ENCODE measurements at regions not wholly inside any gene's neighbourhood (a gene's known extent, or its start where the extent isn't known, plus 50 kb on each side); places are given as distances from the start of the nearest gene placed in this dataset.

DNA sequence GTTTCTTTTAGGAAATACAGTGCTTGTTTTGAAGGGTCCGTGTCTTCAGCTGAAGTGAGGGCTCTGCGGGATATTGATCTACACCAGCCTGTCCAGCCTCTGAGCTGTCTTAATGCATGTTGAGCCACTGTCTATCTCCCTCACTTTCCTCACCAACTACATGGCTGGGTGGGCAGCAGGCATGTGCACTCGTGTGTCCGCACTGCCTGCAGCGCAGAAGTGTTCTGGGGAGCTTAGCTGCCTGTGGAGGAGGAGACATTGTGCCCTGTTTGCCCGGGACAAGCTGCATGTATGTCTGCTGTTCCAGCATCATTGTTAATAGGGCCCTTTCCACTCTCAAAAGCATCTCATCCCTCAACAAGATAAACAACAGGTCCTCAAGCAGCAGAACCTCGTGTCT lies 133.1 kb upstream of the EEPD1 start:
- no peak for DNase-seq (ENCODE audit: low read depth)
- TF ChIP-seq CTCF (IDR thresholded peaks at IDR 0.05; ENCODE audit: low read depth, low read length, missing control alignments), result no peak
- in situ Hi-C loops (cut with HindIII; ENCODE audit: low sequenced_read_pairs), result no loop called here
- no peak overlapping the region for H3K4me3 ChIP-seq (ENCODE audit: low read depth, low read length)

DNA sequence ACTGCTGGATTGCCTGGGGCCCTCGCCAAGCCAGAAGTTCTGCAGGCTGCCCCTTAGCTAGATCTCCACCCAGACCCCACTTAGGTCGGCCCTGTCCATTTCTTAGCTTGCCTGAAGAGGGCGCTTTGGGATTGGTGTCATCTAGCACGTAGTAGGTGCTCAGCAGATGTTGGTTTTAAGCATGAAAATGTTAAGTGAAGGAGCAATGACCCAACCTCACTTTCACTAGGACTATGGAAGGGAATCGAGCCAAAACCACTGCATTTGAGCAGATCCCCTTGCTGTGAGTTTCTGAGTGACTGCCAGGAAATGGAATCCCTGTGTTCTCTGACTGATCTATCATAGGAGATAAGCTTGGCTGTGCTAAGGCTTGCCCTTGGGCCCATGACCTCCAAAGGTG lies 131.7 kb upstream of the EEPD1 start:
- peak; percentile 48 for TF ChIP-seq CTCF (IDR thresholded peaks at IDR 0.05; ENCODE audit: low read depth, low read length, missing control alignments)
- H3K4me3 ChIP-seq (ENCODE audit: low read depth, low read length), result no peak overlapping the region
- in situ Hi-C loops (cut with HindIII; ENCODE audit: low sequenced_read_pairs), result no loop called here
- DNase-seq (ENCODE audit: low read depth), result peak; percentile 15

DNA sequence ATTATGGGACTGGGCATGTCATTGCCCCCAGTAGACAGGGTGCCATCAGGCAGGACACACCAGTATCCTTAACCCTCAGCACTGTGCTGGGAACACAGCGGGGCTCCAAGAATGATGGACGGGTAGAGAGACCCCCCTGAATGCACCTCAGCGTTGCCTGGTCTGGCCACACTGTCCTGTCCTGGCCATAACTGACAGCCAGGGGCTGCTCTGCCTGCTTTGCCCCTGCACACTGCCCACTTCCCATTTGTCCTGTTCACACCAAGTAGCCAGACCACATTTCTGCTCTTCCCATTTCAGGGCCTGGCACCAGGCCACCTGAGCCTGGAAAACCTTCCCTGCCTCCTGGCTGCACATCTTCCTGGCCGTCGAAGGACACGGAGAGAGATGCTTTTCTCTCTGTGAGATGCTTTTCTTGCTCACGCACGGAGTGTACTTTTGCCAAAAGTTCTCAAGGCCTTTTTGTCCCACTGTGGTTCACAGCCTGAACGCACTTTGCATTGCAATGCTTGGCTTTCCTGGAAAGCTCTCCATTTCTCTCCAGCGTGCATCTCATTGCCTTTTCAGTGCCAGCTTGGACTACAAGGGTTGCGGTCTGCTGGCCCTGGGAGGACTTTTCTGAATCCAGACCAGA lies 131.0 kb upstream of the EEPD1 start:
- in situ Hi-C loops (cut with HindIII; ENCODE audit: low sequenced_read_pairs), result no loop called here
- TF ChIP-seq CTCF (IDR thresholded peaks at IDR 0.05; ENCODE audit: low read depth, low read length, missing control alignments), result no peak
- peak; percentile 27 for DNase-seq (ENCODE audit: low read depth)
- no peak overlapping the region for H3K4me3 ChIP-seq (ENCODE audit: low read depth, low read length)

GRCh38 chr7:36023033-36023560 lies 130.0 kb upstream of the EEPD1 start:
- no peak for TF ChIP-seq CTCF (IDR thresholded peaks at IDR 0.05; ENCODE audit: low read depth, low read length, missing control alignments)
- DNase-seq (ENCODE audit: low read depth), result no peak
- H3K4me3 ChIP-seq (ENCODE audit: low read depth, low read length), result no peak overlapping the region
- in situ Hi-C loops (cut with HindIII; ENCODE audit: low sequenced_read_pairs), result no loop called here

DNA sequence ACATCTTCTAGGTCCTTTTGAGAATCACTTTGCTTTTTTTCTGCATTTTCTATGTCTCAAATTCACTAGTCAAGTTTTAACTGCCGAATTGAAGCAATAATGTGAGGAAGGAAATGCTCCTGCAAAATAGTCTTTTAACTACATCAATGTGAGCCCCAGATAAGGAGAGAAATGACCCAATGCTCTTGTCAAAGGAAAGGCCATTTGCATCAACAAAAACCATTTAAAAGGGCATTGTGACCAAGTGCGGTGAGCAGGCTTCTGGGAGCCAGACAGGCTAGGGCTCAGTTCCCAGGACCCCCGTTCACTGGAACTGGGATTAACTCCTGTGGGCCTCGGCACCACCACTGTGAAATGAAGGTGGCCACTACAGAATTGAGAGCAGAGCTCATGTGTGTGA lies 127.9 kb upstream of the EEPD1 start:
- in situ Hi-C loops (cut with HindIII; ENCODE audit: low sequenced_read_pairs), result no loop called here

DNA sequence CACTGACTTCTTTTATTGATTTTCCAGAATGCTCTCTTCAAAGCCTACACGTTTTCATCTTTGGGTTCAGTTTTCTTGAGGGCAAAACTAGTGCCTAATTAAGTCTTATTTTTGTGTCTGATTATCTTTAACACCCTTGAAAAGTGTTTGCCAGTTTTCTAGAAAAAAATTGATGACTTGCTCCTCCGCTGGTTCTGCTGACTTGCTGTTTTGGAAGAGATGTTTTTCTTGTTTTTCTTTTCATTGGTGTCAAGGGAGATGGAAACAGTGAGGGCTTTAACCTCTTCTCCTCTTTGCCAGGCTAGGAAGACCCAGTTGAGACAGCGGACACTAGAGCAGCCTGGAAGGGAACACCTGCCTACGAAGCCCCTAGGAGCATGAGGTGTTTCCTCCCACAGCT lies 123.7 kb upstream of the EEPD1 start:
- in situ Hi-C loops (cut with HindIII; ENCODE audit: low sequenced_read_pairs), result no loop called here

More for the DNA sequence above, 127.9 kb upstream of the EEPD1 start:
- no peak for DNase-seq (ENCODE audit: low read depth)
- TF ChIP-seq CTCF (IDR thresholded peaks at IDR 0.05; ENCODE audit: low read depth, low read length, missing control alignments), result no peak
- no peak overlapping the region for H3K4me3 ChIP-seq (ENCODE audit: low read depth, low read length)

More for the DNA sequence above, 123.7 kb upstream of the EEPD1 start:
- H3K4me3 ChIP-seq (ENCODE audit: low read depth, low read length), result no peak overlapping the region
- no peak for TF ChIP-seq CTCF (IDR thresholded peaks at IDR 0.05; ENCODE audit: low read depth, low read length, missing control alignments)
- no peak for DNase-seq (ENCODE audit: low read depth)
